ENCODE measurements at regions not wholly inside any gene's neighbourhood (a gene's known extent, or its start where the extent isn't known, plus 50 kb on each side); places are given as distances from the start of the nearest gene placed in this dataset.

- TF ChIP-seq, protein P1, sequence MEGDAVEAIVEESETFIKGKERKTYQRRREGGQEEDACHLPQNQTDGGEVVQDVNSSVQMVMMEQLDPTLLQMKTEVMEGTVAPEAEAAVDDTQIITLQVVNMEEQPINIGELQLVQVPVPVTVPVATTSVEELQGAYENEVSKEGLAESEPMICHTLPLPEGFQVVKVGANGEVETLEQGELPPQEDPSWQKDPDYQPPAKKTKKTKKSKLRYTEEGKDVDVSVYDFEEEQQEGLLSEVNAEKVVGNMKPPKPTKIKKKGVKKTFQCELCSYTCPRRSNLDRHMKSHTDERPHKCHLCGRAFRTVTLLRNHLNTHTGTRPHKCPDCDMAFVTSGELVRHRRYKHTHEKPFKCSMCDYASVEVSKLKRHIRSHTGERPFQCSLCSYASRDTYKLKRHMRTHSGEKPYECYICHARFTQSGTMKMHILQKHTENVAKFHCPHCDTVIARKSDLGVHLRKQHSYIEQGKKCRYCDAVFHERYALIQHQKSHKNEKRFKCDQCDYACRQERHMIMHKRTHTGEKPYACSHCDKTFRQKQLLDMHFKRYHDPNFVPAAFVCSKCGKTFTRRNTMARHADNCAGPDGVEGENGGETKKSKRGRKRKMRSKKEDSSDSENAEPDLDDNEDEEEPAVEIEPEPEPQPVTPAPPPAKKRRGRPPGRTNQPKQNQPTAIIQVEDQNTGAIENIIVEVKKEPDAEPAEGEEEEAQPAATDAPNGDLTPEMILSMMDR (IDR thresholded peaks at IDR 0.05) = no peak
- TF ChIP-seq POLR2A (IDR thresholded peaks at IDR 0.05) (no peak), POLR2AphosphoS5 (IDR thresholded peaks at IDR 0.05) (no peak)
These were observed 574.1 kb downstream of the PRKD1 start for GRCh38 chr14:29353513-29353912.
